ENCODE measurements at regions not wholly inside any gene's neighbourhood (a gene's known extent, or its start where the extent isn't known, plus 50 kb on each side); places are given as distances from the start of the nearest gene placed in this dataset.

DNA sequence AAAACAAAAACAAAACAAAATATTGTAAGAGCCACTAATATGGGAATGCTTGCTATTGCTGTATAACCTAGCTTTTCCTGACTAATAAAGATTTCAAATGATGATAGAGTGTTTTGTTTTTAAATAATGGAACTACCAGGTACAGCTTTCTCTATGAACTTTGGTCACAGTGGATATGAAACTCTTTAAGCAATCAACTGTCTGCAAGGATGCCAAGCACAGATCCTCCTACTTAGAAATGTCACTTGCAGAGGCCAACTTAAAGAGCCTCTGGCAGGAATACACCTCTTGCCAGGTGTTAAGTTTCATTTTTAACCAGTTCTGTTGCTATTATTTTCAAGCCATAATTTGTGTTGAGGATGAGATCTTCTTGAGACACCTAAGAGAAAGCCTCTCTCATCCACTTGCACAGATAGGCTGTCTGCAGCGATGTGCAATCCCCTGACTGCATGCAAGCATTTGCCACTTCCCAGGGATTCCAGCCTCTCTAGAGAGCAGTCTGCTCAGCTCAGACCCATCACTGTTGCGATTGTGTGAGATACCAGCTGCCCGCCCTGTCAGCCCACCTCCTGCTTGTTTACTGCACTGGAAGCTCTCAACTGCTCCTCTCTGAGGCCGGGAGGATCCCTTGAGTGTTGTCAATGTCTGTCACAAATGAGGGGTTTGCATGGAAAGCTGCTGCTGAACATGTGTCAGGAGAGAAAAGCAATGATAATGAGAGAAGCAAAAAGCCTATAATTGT is 86.1 kb upstream of the SCG2 start:
- H2AFZ ChIP-seq (ENCODE audit: low read length) = no peak overlapping the region
- no peak overlapping the region for H3K23ac ChIP-seq (ENCODE audit: insufficient read length)
- TF ChIP-seq CHD2 (IDR thresholded peaks at IDR 0.05; ENCODE audit: low read length) = no peak
- no peak for TF ChIP-seq TBP (IDR thresholded peaks at IDR 0.05; ENCODE audit: low read depth, low read length)
- TF ChIP-seq BCL11A (IDR thresholded peaks at IDR 0.05; ENCODE audit: low read depth in 2 of 2, low read length in 2 of 2) = no peak
- H3K14ac ChIP-seq (ENCODE audit: insufficient read length) = no peak overlapping the region
- no peak overlapping the region for H2BK120ac ChIP-seq (replicated peaks; ENCODE audit: low read depth, low read length)
- no peak overlapping the region for H3K56ac ChIP-seq (replicated peaks; ENCODE audit: insufficient read length, low read depth, low read length)
- no peaks in the 10 kb centered on the region; the same call in 1 of the 2 replicates for H3K79me1 ChIP-seq (ENCODE audit: low read depth, low read length)
- FAIRE-seq (no peak), DNase-seq (ENCODE audit: low read depth in 1 of 2, low spot score in 2 of 2) (no peak)
- H2BK5ac ChIP-seq (ENCODE audit: low read depth, low read length) = no peak overlapping the region
- H4K91ac ChIP-seq (replicated peaks; ENCODE audit: insufficient read length, low read length) = no peak overlapping the region
- no peaks in the 10 kb centered on the region for H3K23me2 ChIP-seq (ENCODE audit: low read depth, low read length)
- no peak overlapping the region for H3K4ac ChIP-seq (replicated peaks; ENCODE audit: insufficient read length, low read depth, low read length)
- peaks cover 0 to 2% (median 1%) of the 10 kb centered on the region in 4 experiments; a peak in 3 of 7 replicates for H3K4me1 ChIP-seq (replicated peaks in 1 of 4; ENCODE audit: control insufficient read depth in 3 of 4, insufficient read depth in 4 of 4, low read length in 3 of 4)
- H2BK15ac ChIP-seq (ENCODE audit: low read length) = no peak overlapping the region
- H3K4me3 ChIP-seq (ENCODE audit: extremely low read depth in 1 of 4, insufficient read depth in 2 of 4, low read depth in 3 of 4, low read length in 4 of 4) = no peak overlapping the region
- H4K5ac ChIP-seq (ENCODE audit: insufficient read length, low read depth, low read length) = no peak overlapping the region
- no peaks in the 10 kb centered on the region for H3K36me3 ChIP-seq (ENCODE audit: control insufficient read depth in 2 of 4, insufficient read depth in 4 of 4, low read length in 3 of 4)
- H3K18ac ChIP-seq (ENCODE audit: extremely low read depth, low read length) = no peak overlapping the region
- no peak overlapping the region for H3K9ac ChIP-seq (replicated peaks in 1 of 4; ENCODE audit: extremely low read depth in 1 of 4, low read depth in 3 of 4, low read length in 3 of 4)
- no peaks in the 10 kb centered on the region for H3K9me3 ChIP-seq (ENCODE audit: insufficient read depth in 2 of 2, low read depth in 1 of 2, low read length in 1 of 2)
- CTCF ChIA-PET (ENCODE audit: partially characterized antibody) = interaction anchor here (1.5 kb wide), 1 partner anchor 10 kb away, joined by 7 read pairs; no protein-coding TSS in a partner anchor
- H2BK20ac ChIP-seq (ENCODE audit: low read length) = no peak overlapping the region
- no peaks in the 10 kb centered on the region for H3K79me2 ChIP-seq (ENCODE audit: control insufficient read depth in 1 of 2, insufficient read depth in 2 of 2, low read length in 2 of 2)
- no peaks in the 10 kb centered on the region for H3K27me3 ChIP-seq (replicated peaks in 1 of 4; ENCODE audit: control insufficient read depth in 3 of 4, extremely low read depth in 1 of 4, insufficient read depth in 3 of 4, low read length in 3 of 4)
- no peaks in the 10 kb centered on the region for H4K20me1 ChIP-seq (replicated peaks in 1 of 2; ENCODE audit: control insufficient read depth in 1 of 2, insufficient read depth in 2 of 2, low read length in 2 of 2)
- no peak overlapping the region for H4K8ac ChIP-seq (ENCODE audit: extremely low read depth, insufficient read depth, low read length)
- H3K27ac ChIP-seq (ENCODE audit: low read depth, low read length) = no peak overlapping the region
- H2BK12ac ChIP-seq (ENCODE audit: low read depth, low read length) = no peak overlapping the region
- WGBS, 2 experiments (ENCODE audit: extremely low coverage in 1 of 2, insufficient coverage in 1 of 2, insufficient read length in 1 of 2, insufficient replicate concordance in 2 of 2, low coverage in 1 of 2, low lambda C conversion rate in 2 of 2, missing lambda C conversion rate in 1 of 2) = 80% methylated on average over 4 of the region's 4 CpGs; no CpG with 5 or more reads in 1 of the 2 experiments
- POLR2A ChIA-PET (ENCODE audit: partially characterized antibody) = interaction anchor here (0.6 kb wide), 1 partner anchor 25 kb away, joined by 3 read pairs; no protein-coding TSS in a partner anchor
- no peak overlapping the region for H3K4me2 ChIP-seq (ENCODE audit: insufficient read depth in 1 of 2, low read depth in 2 of 2, low read length in 2 of 2)
- no peak overlapping the region for H2AK5ac ChIP-seq (ENCODE audit: low read depth, low read length)
